ENCODE measurements at regions not wholly inside any gene's neighbourhood (a gene's known extent, or its start where the extent isn't known, plus 50 kb on each side); places are given as distances from the start of the nearest gene placed in this dataset.

GRCh38 chr7:138398857-138399256 is 61.2 kb upstream of the TRIM24 start:
- Histone ChIP-seq H3K4me1 (ENCODE audit: control insufficient read depth, insufficient read depth, low read length) (no peaks in the 10 kb centered on the region), H2AFZ (replicated peaks; ENCODE audit: low read length, poor library complexity) (no peak overlapping the region), H3K23ac (ENCODE audit: low read depth, low read length) (no peak overlapping the region), H3K18ac (ENCODE audit: low read depth, low read length) (no peak overlapping the region), H3K9me1 (ENCODE audit: insufficient read depth, low read length) (no peaks in the 10 kb centered on the region), H3K14ac (replicated peaks; ENCODE audit: low read depth, low read length) (no peak overlapping the region), H4K5ac (ENCODE audit: low read depth, low read length) (no peak overlapping the region), H3K56ac (ENCODE audit: extremely low read depth, insufficient read depth, low read length) (no peak overlapping the region), H4K91ac (ENCODE audit: insufficient read depth, low read depth, low read length) (no peak overlapping the region), H3K27ac (ENCODE audit: insufficient read depth, low read length) (no peak overlapping the region), H4K8ac (ENCODE audit: low read depth in 2 of 2, low read length in 2 of 2) (no peak overlapping the region), H2BK5ac (ENCODE audit: low read depth, low read length, poor library complexity, severe bottlenecking) (no peak overlapping the region), H2AK9ac (replicated peaks; ENCODE audit: low read depth, low read length, poor library complexity) (no peak overlapping the region), H4K20me1 (ENCODE audit: insufficient read depth, low read length) (no peaks in the 10 kb centered on the region), H2BK15ac (ENCODE audit: low read depth, low read length) (no peak overlapping the region), H3K9ac (ENCODE audit: low read depth, low read length) (no peak overlapping the region), H2AK5ac (ENCODE audit: low read depth, low read length) (no peak overlapping the region), H2BK20ac (ENCODE audit: low read depth, low read length) (no peak overlapping the region), H2BK120ac (ENCODE audit: low read depth, low read length) (no peak overlapping the region), H3K4me3 (ENCODE audit: insufficient read depth, low read depth, low read length) (no peak overlapping the region), H3K9me3 (ENCODE audit: control insufficient read depth, insufficient read depth, low read length) (peaks cover 3% of the 10 kb centered on the region; the same call in 1 of the 2 replicates), H3K4me2 (ENCODE audit: low read depth, low read length) (no peak overlapping the region), H3K4ac (ENCODE audit: low read depth, low read length) (no peak overlapping the region), H3K79me1 (ENCODE audit: low read depth in 1 of 2, low read length in 2 of 2) (no peaks in the 10 kb centered on the region), H3K36me3 (ENCODE audit: control insufficient read depth, insufficient read depth, low read length) (no peaks in the 10 kb centered on the region), H3K27me3 (ENCODE audit: control insufficient read depth, insufficient read depth, low read length) (no peaks in the 10 kb centered on the region)
- in situ Hi-C loops (cut with MboI; ENCODE audit: low sequenced_read_pairs) (no loop called here), intact Hi-C loops (cut with micrococcal nuclease) (no loop called here), dilution Hi-C loops (cut with HindIII; ENCODE audit: low sequenced_read_pairs, unreplicated experiment) (no loop called here)
- no TSS peak for BruUV-seq (replicated peaks)
- DNase-seq (no peak), ATAC-seq (ENCODE audit: low read depth) (no peak)
- TF ChIP-seq FOS (IDR thresholded peaks at IDR 0.05; ENCODE audit: low read depth, low read length) (no peak), RAD21 (IDR thresholded peaks at IDR 0.05; ENCODE audit: low read length) (no peak), BHLHE40 (IDR thresholded peaks at IDR 0.05; ENCODE audit: low read depth, low read length) (no peak), USF2 (IDR thresholded peaks at IDR 0.05; ENCODE audit: low read depth, low read length) (no peak), RFX5 (IDR thresholded peaks at IDR 0.05; ENCODE audit: low read depth, low read length) (no peak), ELK1 (IDR thresholded peaks at IDR 0.05; ENCODE audit: borderline replicate concordance, low read depth, low read length) (no peak), CHD1 (IDR thresholded peaks at IDR 0.05; ENCODE audit: low read depth, low read length) (no peak), POLR2A (IDR thresholded peaks at IDR 0.05; ENCODE audit: low read depth, low read length) (no peak), RCOR1 (IDR thresholded peaks at IDR 0.05; ENCODE audit: insufficient replicate concordance, low read length) (no peak), MXI1 (IDR thresholded peaks at IDR 0.05; ENCODE audit: borderline replicate concordance, low read depth, low read length) (no peak), MAZ (IDR thresholded peaks at IDR 0.05; ENCODE audit: borderline replicate concordance, low read depth, low read length) (no peak)
- WGBS, 2 experiments (ENCODE audit: extremely low coverage in 2 of 2, insufficient read length in 1 of 2), result no CpG with 5 or more reads among the region's 1 CpG
- POLR2A ChIA-PET (ENCODE audit: unreplicated experiment), result no interaction called here
- CTCF ChIA-PET, result no interaction called here

Measured in IMR-90 (cell line).